Right atrium auricular region (tissue), 2 donors: ENCODE measurements at regions not wholly inside any gene's neighbourhood (a gene's known extent, or its start where the extent isn't known, plus 50 kb on each side); places are given as distances from the start of the nearest gene placed in this dataset.

Experiments
- DNase-seq: peaks from one replicate; pipeline ENCODE4 v3.0.0-alpha.2; 2019; ENCODE audit warnings: low spot score
- H3K27ac ChIP-seq, 2 donors: fragments of 200-600 bp; sonication (generic); 1 replicate in 1 of 2; 2 replicates in 1 of 2; pipeline ENCODE4 v1.5.1; 2016 to 2019
- H3K27me3 ChIP-seq, 2 donors: fragments of 200-600 bp; sonication (generic); one replicate each; pipeline versions ENCODE4 v1.5.1 to v1.6.0; 2017 to 2019
- H3K36me3 ChIP-seq: fragments of 200-600 bp; sonication (generic); one replicate; pipeline ENCODE4 v1.5.1; 2016
- H3K4me1 ChIP-seq, 2 donors: fragments of 200-600 bp; sonication (generic); one replicate each; pipeline versions ENCODE4 v1.5.1 to v1.6.0; 2017 to 2019
- H3K4me3 ChIP-seq, 2 donors: fragments of 200-600 bp; sonication (generic); 1 replicate in 1 of 2; 2 replicates in 1 of 2; pipeline ENCODE4 v1.5.1; 2017 to 2019; ENCODE audit warnings: mild to moderate bottlenecking in 1 of 2, moderate library complexity in 1 of 2
- H3K9me3 ChIP-seq, 2 donors: fragments of 200-600 bp; sonication (generic); one replicate each; pipeline ENCODE4 v1.5.1; 2019
- CTCF ChIP-seq, 2 donors: fragments of 200-600 bp; sonication (generic); IDR thresholded peaks; one replicate each; pipeline ENCODE4 v1.5.1; 2019; ENCODE audit warnings: antibody characterized with exemption in 2 of 2

GRCh38 chr15:95284492-95284891 is 1046.0 kb upstream of the NR2F2 start:
- Histone ChIP-seq H3K9me3 (no peaks in the 10 kb centered on the region), H3K4me3 (no peak overlapping the region), H3K4me1 (peaks cover 0 to 7% of the 10 kb centered on the region in 2 donors), H3K27ac (no peak overlapping the region), H3K27me3 (no peaks in the 10 kb centered on the region), H3K36me3 (no peaks in the 10 kb centered on the region)
- TF ChIP-seq CTCF (IDR thresholded peaks at IDR 0.05), result no peak
- DNase-seq, result no peak

GRCh38 chr15:95284933-95285421 is 1045.5 kb upstream of the NR2F2 start:
- Histone ChIP-seq H3K27ac (no peak overlapping the region), H3K4me1 (peaks cover 0 to 7% of the 10 kb centered on the region in 2 donors), H3K9me3 (no peaks in the 10 kb centered on the region), H3K4me3 (no peak overlapping the region), H3K27me3 (no peaks in the 10 kb centered on the region), H3K36me3 (no peaks in the 10 kb centered on the region)
- DNase-seq, result no peak
- TF ChIP-seq CTCF (IDR thresholded peaks at IDR 0.05), result no peak

DNA sequence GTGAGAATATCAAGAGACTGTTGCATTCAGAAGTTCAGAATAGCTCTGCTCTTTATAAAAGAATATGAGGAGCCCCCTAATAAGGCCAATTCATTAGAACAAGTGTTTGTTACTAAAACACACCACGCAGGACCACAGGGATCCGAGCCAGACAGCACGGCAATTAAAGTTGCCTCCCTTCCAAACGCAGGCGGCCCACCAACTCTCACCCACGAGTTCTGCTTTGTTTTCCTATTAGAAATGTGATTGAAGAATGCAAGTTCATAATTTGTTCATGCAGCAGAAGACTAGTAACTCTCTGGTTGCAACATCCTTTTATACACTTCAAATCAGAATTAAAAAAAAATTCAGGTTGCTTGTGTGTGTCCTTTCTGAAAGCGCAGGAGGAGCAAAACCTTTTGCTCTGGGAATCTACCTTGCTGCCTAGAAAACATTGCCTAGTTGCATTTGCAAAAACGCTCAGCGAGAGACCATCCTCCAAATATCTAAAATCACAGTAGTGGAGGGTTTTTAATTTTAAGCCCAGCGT is 1044.1 kb upstream of the NR2F2 start:
- Histone ChIP-seq H3K36me3 (no peaks in the 10 kb centered on the region), H3K27ac (peak overlapping the region in 1 of 2 donors; percentile 28), H3K4me1 (peaks cover 0 to 7% of the 10 kb centered on the region in 2 donors), H3K4me3 (no peak overlapping the region), H3K9me3 (no peaks in the 10 kb centered on the region), H3K27me3 (no peaks in the 10 kb centered on the region)
- TF ChIP-seq CTCF (IDR thresholded peaks at IDR 0.05), result no peak
- no peak for DNase-seq

DNA sequence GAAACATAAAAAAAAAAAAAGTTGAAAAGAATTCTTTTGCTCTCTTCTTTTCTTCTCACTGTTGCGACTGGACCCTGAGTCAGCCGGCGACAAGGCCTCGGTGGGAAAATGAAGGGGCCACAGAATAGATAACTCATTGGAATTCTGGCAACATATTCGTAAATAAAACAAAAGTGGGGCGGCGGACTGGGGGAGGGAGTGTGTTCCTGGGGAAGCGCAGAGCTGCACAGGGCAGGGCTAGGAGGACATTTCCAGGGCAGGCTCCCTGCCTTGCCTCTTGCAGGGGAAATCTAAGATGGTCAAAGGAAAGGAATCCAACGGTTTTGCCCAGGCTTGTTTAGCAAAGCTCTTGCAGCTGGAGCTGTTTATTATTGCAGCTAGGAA is 1042.8 kb upstream of the NR2F2 start:
- Histone ChIP-seq H3K36me3 (no peaks in the 10 kb centered on the region), H3K4me1 (peaks cover 0 to 7% of the 10 kb centered on the region in 2 donors), H3K9me3 (no peaks in the 10 kb centered on the region), H3K27ac (peak overlapping the region; percentile 37 to 44), H3K27me3 (no peaks in the 10 kb centered on the region), H3K4me3 (no peak overlapping the region)
- TF ChIP-seq CTCF (IDR thresholded peaks at IDR 0.05), result no peak
- no peak for DNase-seq

DNA sequence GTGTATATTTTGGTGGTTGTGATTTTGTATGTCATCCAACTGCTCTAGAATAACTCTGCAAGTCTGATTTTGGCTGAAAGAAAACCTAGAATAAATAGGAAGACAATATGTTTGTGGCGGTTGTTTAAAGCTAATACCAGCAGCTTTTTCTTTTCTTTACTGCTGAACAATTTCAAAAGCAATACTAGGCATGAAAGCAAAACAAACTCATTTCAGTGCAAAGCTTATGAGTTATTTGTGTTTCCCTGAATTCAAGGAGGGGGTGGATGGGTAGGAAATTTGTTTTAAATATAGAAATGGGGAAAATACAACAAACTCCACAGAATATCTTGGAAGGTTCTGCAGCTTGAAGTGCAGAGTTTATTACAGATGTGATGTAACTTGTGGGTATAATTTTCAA is 1041.9 kb upstream of the NR2F2 start:
- H3K27ac ChIP-seq, result peak overlapping the region in 1 of 2 donors; percentile 19
- no peak for TF ChIP-seq CTCF (IDR thresholded peaks at IDR 0.05)
- H3K36me3 ChIP-seq, result no peaks in the 10 kb centered on the region

More for the DNA sequence above, 1041.9 kb upstream of the NR2F2 start:
- H3K4me1 ChIP-seq, result peaks cover 0 to 15% of the 10 kb centered on the region in 2 donors
- H3K27me3 ChIP-seq, result no peaks in the 10 kb centered on the region
- no peak overlapping the region for H3K4me3 ChIP-seq
- DNase-seq, result no peak
- H3K9me3 ChIP-seq, result no peaks in the 10 kb centered on the region
